Astrocyte (in vitro differentiated cells and primary cell): ENCODE measurements at regions not wholly inside any gene's neighbourhood (a gene's known extent, or its start where the extent isn't known, plus 50 kb on each side); places are given as distances from the start of the nearest gene placed in this dataset.

ENCODE experiments used
- DNase-seq: peaks from one replicate; pipeline ENCODE4 v3.0.0-alpha.2; 2010; ENCODE audit warnings: low read depth
- FAIRE-seq: peaks from 2 replicates; lab custom pipeline; 2011; peaks lifted over from hg19 to GRCh38; lab: Jason Lieb, UNC
- H2AFZ ChIP-seq: 2 replicates; pipeline ENCODE4 v1.6.0; 2012; ENCODE audit warnings: low read depth, low read length, inconsistent platforms
- H3K27ac ChIP-seq: 2 replicates; pipeline ENCODE4 v1.5.1; 2011; ENCODE audit warnings: low read depth, low read length, inconsistent platforms
- H3K27me3 ChIP-seq: 2 replicates; pipeline ENCODE4 v1.6.0; 2011; ENCODE audit warnings: low read length, inconsistent platforms; ENCODE audit not compliant: insufficient read depth
- H3K36me3 ChIP-seq: 2 replicates; pipeline ENCODE4 v1.5.1; 2011; ENCODE audit warnings: low read length, inconsistent platforms; ENCODE audit not compliant: insufficient read depth
- H3K4me1 ChIP-seq: 2 replicates; pipeline ENCODE4 v1.5.1; 2011; ENCODE audit warnings: low read length, inconsistent platforms; ENCODE audit not compliant: insufficient read depth
- H3K4me2 ChIP-seq: 2 replicates; pipeline ENCODE4 v1.6.0; 2012; ENCODE audit warnings: low read length, inconsistent platforms
- H3K4me3 ChIP-seq: 2 replicates; pipeline ENCODE4 v1.5.1; 2011; ENCODE audit warnings: low read depth, mild to moderate bottlenecking, low read length, inconsistent platforms; ENCODE audit not compliant: insufficient read depth
- H3K79me2 ChIP-seq: 2 replicates; pipeline ENCODE4 v1.6.0; 2012; ENCODE audit warnings: mild to moderate bottlenecking, low read length, inconsistent platforms; ENCODE audit not compliant: insufficient read depth
- H3K9ac ChIP-seq: 2 replicates; pipeline ENCODE4 v1.6.0; 2012; ENCODE audit warnings: mild to moderate bottlenecking, low read length, inconsistent platforms
- H3K9me3 ChIP-seq: 2 replicates; pipeline ENCODE4 v1.5.1; 2012; ENCODE audit warnings: low read depth, mild to moderate bottlenecking, low read length, inconsistent platforms; ENCODE audit not compliant: insufficient read depth
- H4K20me1 ChIP-seq: 2 replicates; pipeline ENCODE4 v1.6.0; 2012; ENCODE audit warnings: low read length, inconsistent platforms; ENCODE audit not compliant: insufficient read depth
- H3K27ac Mint-ChIP-seq: one replicate; pipeline ENCODE4 v1.8.0; 2021; ENCODE audit warnings: mild to moderate bottlenecking, mixed read lengths; ENCODE audit not compliant: unreplicated experiment
- H3K27me3 Mint-ChIP-seq: one replicate; pipeline ENCODE4 v1.8.0; 2021; ENCODE audit warnings: low read depth, mixed read lengths; ENCODE audit not compliant: unreplicated experiment
- H3K36me3 Mint-ChIP-seq: one replicate; pipeline ENCODE4 v1.8.0; 2021; ENCODE audit warnings: low read depth, mixed read lengths; ENCODE audit not compliant: unreplicated experiment
- H3K4me1 Mint-ChIP-seq: one replicate; pipeline ENCODE4 v1.8.0; 2021; ENCODE audit warnings: low read depth, mixed read lengths; ENCODE audit not compliant: unreplicated experiment
- H3K4me3 Mint-ChIP-seq: one replicate; pipeline ENCODE4 v1.8.0; 2021; ENCODE audit warnings: mild to moderate bottlenecking, moderate library complexity, mixed read lengths; ENCODE audit not compliant: unreplicated experiment
- H3K9me3 Mint-ChIP-seq: one replicate; pipeline ENCODE4 v1.8.0; 2021; ENCODE audit warnings: mild to moderate bottlenecking, mixed read lengths; ENCODE audit not compliant: unreplicated experiment
- EZH2 ChIP-seq: IDR thresholded peaks from 2 replicates; pipeline ENCODE4 v1.6.1; 2012; ENCODE audit warnings: mild to moderate bottlenecking, low read length, inconsistent platforms; ENCODE audit not compliant: insufficient read depth
- TF ChIP-seq, protein P1 (sequence below): IDR thresholded peaks from 2 replicates; pipeline ENCODE4 v1.5.1; 2011; ENCODE audit warnings: low read depth, mild to moderate bottlenecking, inconsistent platforms, low read length, moderate library complexity; ENCODE audit not compliant: insufficient read depth

DNA sequence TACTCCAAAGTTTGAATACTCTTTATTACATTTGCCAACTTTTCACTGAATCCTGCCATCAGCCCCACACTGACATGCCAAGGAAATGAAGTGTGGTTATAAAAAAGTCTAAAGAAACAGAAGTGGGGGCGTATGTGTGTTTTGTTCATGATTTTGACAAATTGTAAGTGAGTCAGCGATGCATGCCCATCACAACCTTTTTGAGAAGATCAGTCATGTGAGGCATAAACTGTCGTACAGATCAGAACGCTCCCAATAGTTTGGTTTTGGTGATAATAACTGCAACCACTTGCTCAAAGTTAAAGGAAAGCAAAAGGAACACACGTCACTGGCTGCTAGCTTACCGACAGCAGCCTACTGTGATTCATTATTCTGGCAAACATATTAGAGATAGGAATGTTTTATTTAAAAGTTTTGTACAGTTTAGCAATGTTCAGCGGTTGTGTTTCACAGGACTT is 95.6 kb downstream of the RGS2 start:
- Histone ChIP-seq H3K36me3 (no peaks in the 10 kb centered on the region), H3K27ac (peak overlapping the region; percentile 58), H3K79me2 (no peaks in the 10 kb centered on the region), H3K4me1 (no peaks in the 10 kb centered on the region), H3K9me3 (no peaks in the 10 kb centered on the region), H3K4me2 (peak overlapping the region; percentile 78), H3K9ac (peak overlapping the region; percentile 21), H3K4me3 (peak overlapping the region; percentile 43), H4K20me1 (no peaks in the 10 kb centered on the region), H3K27me3 (no peaks in the 10 kb centered on the region), H2AFZ (peak overlapping the region; percentile 43)
- H3K27ac Mint-ChIP-seq, result no peak overlapping the region
- H3K27me3 Mint-ChIP-seq, result no peaks in the 10 kb centered on the region
- no peaks in the 10 kb centered on the region for H3K36me3 Mint-ChIP-seq
- FAIRE-seq (peak; percentile 37), DNase-seq (peak; percentile 96)
- no peak for TF ChIP-seq EZH2
- TF ChIP-seq, protein P1, sequence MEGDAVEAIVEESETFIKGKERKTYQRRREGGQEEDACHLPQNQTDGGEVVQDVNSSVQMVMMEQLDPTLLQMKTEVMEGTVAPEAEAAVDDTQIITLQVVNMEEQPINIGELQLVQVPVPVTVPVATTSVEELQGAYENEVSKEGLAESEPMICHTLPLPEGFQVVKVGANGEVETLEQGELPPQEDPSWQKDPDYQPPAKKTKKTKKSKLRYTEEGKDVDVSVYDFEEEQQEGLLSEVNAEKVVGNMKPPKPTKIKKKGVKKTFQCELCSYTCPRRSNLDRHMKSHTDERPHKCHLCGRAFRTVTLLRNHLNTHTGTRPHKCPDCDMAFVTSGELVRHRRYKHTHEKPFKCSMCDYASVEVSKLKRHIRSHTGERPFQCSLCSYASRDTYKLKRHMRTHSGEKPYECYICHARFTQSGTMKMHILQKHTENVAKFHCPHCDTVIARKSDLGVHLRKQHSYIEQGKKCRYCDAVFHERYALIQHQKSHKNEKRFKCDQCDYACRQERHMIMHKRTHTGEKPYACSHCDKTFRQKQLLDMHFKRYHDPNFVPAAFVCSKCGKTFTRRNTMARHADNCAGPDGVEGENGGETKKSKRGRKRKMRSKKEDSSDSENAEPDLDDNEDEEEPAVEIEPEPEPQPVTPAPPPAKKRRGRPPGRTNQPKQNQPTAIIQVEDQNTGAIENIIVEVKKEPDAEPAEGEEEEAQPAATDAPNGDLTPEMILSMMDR, result no peak
- no peaks in the 10 kb centered on the region for H3K9me3 Mint-ChIP-seq
- H3K4me3 Mint-ChIP-seq, result no peak overlapping the region
- H3K4me1 Mint-ChIP-seq, result peaks cover 7% of the 10 kb centered on the region

DNA sequence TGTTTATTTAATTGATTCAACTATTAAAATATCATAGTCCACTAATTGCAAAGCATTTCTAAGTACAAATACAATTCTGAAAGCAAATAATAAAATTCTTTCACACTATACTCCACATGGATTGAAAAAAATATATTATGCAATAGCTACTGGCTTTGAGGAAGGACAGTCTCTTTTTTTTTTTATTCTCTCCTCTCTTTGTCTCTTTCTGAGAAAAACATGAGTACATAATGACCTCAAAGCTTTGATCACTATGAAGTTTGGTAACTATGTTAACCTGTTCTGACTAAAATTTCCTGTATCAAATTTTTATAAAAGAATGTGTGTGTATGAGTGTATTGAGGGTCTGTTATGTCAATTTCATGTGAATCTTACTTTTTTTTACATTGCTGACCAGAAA is 96.2 kb downstream of the RGS2 start:
- Mint-ChIP-seq H3K4me3 (no peak overlapping the region), H3K9me3 (no peaks in the 10 kb centered on the region), H3K27ac (no peak overlapping the region), H3K27me3 (no peaks in the 10 kb centered on the region), H3K4me1 (peaks cover 7% of the 10 kb centered on the region), H3K36me3 (no peaks in the 10 kb centered on the region)
- Histone ChIP-seq H3K9me3 (no peaks in the 10 kb centered on the region), H3K27me3 (no peaks in the 10 kb centered on the region), H3K4me3 (no peak overlapping the region), H3K4me2 (peak overlapping the region; percentile 78), H4K20me1 (no peaks in the 10 kb centered on the region), H3K36me3 (no peaks in the 10 kb centered on the region), H3K79me2 (no peaks in the 10 kb centered on the region), H3K4me1 (no peaks in the 10 kb centered on the region), H3K9ac (no peak overlapping the region), H2AFZ (no peak overlapping the region), H3K27ac (peak overlapping the region; percentile 58)
- FAIRE-seq (no peak), DNase-seq (peak; percentile 30)
- no peak for TF ChIP-seq EZH2
- TF ChIP-seq, protein P1, result no peak

DNA sequence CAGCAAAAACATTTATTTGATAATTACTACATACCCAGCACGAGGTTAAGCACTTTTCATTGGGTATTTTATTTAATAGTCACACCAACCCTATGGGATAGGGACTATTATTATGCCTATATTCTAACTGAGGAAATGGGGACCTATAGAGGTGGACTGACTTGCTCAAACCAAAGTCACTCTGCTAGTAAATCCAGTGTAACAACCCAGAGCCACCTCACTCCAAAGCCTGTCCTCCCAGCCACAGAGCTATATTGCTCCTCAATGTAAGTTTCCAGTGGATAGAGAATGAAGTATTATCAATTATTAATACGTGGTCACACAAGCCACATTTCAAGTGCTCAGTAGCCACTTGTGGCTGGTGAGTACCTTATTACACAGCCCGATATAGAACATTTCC is 97.5 kb downstream of the RGS2 start:
- no peak overlapping the region for H3K4me2 ChIP-seq
- Mint-ChIP-seq H3K27me3 (no peaks in the 10 kb centered on the region), H3K36me3 (no peaks in the 10 kb centered on the region), H3K27ac (no peak overlapping the region), H3K9me3 (no peaks in the 10 kb centered on the region), H3K4me3 (no peak overlapping the region), H3K4me1 (peaks cover 7% of the 10 kb centered on the region)
- no peaks in the 10 kb centered on the region for H4K20me1 ChIP-seq
- FAIRE-seq (no peak), DNase-seq (no peak)
- H3K27me3 ChIP-seq, result no peaks in the 10 kb centered on the region
- H3K4me3 ChIP-seq, result no peak overlapping the region
- no peak overlapping the region for H3K9ac ChIP-seq
- no peak overlapping the region for H2AFZ ChIP-seq
- no peaks in the 10 kb centered on the region for H3K36me3 ChIP-seq
- no peak overlapping the region for H3K27ac ChIP-seq
- H3K4me1 ChIP-seq, result no peaks in the 10 kb centered on the region
- H3K9me3 ChIP-seq, result no peaks in the 10 kb centered on the region
- no peaks in the 10 kb centered on the region for H3K79me2 ChIP-seq
- TF ChIP-seq EZH2, result no peak
- TF ChIP-seq, protein P1, result no peak
